RWPE1 (cell line): ENCODE measurements at regions not wholly inside any gene's neighbourhood (a gene's known extent, or its start where the extent isn't known, plus 50 kb on each side); places are given as distances from the start of the nearest gene placed in this dataset.
"Not testable (repeated sequence)": the region's sequence is repeated elsewhere in the genome, so short reads cannot be mapped to it uniquely, and the experiment has no call there.

ENCODE experiments used
- CTCF ChIA-PET: fragments of 350-600 bp; sonication (Branson Sonifier 250); formaldehyde crosslinking; extraction: SDS; loops from one replicate; lab custom pipeline; 2021; lab: Yijun Ruan, JAX
- POLR2A ChIA-PET: fragments of 400-600 bp; formaldehyde crosslinking; extraction: SDS; loops from one replicate; lab custom pipeline; 2020; ENCODE audit warnings: antibody characterized with exemption; ENCODE audit not compliant: low non-redundant PET; lab: Yijun Ruan, JAX
- DNase-seq: peaks from one replicate; pipeline ENCODE4 v3.0.0; 2012; ENCODE audit warnings: low spot score
- H3K27ac ChIP-seq: fragments of 450-650 bp; 2 replicates; pipeline ENCODE4 v1.5.1; 2017
- TF ChIP-seq, protein P1 (sequence below): fragments of 450-650 bp; conservative IDR thresholded peaks from 2 replicates; pipeline ENCODE4 v1.5.1; 2017; ENCODE audit warnings: low read depth, mild to moderate bottlenecking

DNA sequence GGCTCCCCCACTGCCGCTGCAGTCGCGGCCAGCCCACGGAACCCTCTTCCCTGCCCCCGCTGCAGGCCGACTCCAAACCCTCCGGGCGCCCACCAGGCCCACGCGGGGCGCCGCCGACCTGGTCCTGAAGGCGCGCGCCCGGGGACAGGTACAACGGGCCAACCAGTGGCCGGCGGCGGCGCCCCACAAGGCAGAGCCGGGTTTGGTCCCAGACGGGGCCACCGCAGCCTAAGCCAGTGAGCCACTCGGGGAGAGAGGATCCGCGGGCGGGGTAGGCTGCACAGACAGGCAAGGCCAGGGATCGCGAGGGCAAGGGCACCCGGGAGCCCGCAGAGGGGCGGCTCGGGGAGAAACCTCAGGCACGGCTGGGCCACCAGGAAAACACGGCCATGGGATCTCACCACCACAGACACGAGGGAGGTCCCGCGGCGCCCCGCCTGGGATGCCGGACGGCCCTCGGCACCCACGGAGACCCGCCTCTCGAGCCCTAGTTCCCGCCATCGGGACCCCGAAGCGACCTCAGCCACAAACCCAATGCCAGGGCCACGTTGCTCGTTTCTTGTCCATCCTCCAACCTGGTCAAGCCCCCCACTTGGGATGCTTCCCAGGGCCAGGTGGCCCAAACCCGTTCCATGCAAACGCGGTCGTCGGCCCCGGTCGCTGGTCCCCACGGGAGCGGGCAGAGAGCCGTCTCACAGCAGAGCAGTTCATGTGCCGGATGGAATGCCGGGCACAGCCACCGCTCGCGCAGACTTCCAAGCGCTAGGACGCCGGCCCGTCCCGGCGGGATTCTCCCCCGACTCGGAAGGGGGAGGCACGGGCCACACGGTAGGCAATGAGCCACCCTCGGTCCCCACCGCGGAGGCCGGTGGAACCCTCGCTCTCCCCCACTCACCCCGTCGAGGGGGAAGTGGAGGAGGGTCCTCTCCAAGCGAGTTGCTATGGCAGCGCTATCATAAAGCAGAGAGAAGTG, 1956.6 kb upstream of the DEFB115 start:
- no peak for DNase-seq
- no peak overlapping the region for H3K27ac ChIP-seq
- CTCF ChIA-PET: no interaction called here
- TF ChIP-seq, protein P1, sequence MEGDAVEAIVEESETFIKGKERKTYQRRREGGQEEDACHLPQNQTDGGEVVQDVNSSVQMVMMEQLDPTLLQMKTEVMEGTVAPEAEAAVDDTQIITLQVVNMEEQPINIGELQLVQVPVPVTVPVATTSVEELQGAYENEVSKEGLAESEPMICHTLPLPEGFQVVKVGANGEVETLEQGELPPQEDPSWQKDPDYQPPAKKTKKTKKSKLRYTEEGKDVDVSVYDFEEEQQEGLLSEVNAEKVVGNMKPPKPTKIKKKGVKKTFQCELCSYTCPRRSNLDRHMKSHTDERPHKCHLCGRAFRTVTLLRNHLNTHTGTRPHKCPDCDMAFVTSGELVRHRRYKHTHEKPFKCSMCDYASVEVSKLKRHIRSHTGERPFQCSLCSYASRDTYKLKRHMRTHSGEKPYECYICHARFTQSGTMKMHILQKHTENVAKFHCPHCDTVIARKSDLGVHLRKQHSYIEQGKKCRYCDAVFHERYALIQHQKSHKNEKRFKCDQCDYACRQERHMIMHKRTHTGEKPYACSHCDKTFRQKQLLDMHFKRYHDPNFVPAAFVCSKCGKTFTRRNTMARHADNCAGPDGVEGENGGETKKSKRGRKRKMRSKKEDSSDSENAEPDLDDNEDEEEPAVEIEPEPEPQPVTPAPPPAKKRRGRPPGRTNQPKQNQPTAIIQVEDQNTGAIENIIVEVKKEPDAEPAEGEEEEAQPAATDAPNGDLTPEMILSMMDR: no peak
- POLR2A ChIA-PET: no interaction called here

DNA sequence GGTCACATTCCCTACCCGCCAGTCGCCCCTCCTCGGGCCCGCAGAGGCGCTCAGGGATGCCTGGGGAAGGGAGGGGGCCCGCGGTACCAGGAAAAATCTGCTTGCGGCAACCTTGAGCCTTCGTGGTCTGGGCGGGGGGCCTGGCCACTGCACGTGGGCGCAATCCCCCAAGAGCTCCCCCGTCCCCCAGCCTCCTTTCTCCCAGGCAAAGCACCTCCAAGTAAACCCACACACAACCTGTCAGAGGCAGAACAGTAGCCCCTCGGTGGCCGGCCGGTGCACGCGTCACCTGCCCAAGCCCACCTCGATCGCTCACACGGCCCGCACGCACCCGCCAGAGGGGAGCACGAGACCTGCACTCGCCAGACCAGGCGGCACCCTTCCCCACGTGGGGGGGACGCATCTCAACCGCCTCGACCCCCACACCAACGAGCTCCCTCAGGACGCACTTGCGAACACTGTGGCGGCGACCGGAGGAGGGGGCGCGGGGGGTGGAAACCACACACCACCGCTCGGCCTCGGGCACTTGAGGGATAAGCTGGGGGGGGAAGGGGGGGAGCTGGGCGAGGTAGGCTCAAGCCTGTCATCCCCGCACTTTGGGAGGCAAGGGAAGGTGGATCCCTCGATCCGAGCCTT, 1955.7 kb upstream of the DEFB115 start:
- TF ChIP-seq, protein P1: no peak
- no peak overlapping the region for H3K27ac ChIP-seq
- CTCF ChIA-PET: no interaction called here
- no peak for DNase-seq
- POLR2A ChIA-PET: no interaction called here

- TF ChIP-seq, protein P1: no peak
- H3K27ac ChIP-seq: no peak overlapping the region
- ChIA-PET POLR2A (no interaction called here), CTCF (no interaction called here)
- no peak for DNase-seq
Measured at GRCh38 chr20:29302979-29303644, 1954.4 kb upstream of the DEFB115 start.

DNA sequence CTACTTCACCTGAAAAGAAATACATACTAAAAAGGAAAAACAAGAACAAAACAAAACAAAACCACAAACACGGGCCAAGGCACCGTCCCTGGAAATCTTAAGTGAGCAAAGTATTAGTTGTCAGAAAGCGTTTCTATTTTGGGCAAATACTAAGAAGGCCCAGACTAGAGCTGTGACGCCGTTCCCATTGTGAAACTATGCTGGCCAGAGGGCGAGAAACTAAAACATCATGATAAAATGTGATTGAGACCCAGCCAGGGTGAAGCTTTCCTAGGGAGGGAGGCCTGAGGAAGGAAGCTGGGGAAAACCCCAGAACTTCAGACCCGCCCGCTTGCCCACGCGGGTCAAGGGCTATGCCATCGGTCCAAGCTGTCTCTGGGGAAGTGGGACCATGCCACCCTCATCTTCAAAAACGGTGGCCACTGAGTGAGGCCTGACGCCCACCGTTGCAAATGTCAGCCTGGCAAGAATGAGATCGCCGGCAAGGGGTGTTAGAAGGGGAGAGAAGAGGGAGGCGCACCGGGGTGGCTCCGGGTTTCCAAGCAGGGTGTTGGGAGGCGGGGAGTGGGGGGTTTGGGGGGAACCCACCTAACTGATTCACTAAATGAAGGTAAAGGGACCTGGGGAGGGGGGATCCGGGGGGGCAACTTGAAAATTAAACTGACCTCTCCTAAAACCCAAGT, 1950.9 kb upstream of the DEFB115 start:
- no peak for DNase-seq
- H3K27ac ChIP-seq: no peak overlapping the region
- ChIA-PET CTCF (no interaction called here), POLR2A (no interaction called here)
- TF ChIP-seq, protein P1: no peak

GRCh38 chr20:29307484-29307883, 1950.0 kb upstream of the DEFB115 start:
- POLR2A ChIA-PET, DNase-seq, H3K27ac ChIP-seq, CTCF ChIA-PET: not testable (repeated sequence)

DNA sequence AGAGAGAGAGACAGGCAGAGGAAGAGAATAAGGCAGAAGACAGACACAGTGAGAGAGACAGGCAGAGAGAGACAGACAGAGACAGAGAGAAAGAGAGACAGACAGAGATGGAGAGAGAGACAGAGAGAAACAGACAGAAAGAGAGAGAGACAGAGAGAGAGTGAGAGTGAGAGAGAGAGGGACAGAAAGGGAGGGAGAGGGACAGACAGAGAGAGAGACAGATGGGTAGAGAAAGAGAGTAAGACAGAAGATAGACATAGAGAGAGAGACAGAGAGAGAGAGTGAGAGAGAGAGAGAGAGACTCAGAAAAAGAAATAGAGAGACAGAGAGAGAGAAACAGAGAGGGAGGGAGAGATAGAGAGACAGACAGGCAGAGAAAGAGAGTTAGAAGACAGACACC, 1948.5 kb upstream of the DEFB115 start:
- POLR2A ChIA-PET, H3K27ac ChIP-seq, DNase-seq, CTCF ChIA-PET: not testable (repeated sequence)

DNA sequence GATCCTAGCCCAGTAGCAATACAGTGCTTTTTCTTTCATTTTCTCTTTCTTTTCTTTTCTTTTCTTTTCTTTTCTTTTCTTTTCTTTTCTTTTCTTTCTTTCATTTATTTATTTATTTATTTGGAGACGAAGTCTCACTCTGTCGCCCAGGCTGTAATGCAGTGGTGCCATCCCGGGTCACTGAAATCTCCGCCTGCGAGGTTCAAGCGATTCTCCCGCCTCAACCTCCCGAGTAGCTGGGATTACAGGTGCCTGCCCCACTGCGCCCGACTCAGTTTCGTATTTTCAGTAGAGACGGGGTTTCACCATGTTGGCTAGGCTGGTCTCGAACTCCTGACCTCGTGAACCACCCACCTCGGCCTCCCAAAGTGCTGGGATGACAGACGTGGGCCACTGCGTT, 1948.0 kb upstream of the DEFB115 start:
- CTCF ChIA-PET, POLR2A ChIA-PET, H3K27ac ChIP-seq, DNase-seq: not testable (repeated sequence)

GRCh38 chr20:29311046-29311445, 1946.4 kb upstream of the DEFB115 start:
- DNase-seq, H3K27ac ChIP-seq, CTCF ChIA-PET, POLR2A ChIA-PET: not testable (repeated sequence)

GRCh38 chr20:29312679-29313078, 1944.8 kb upstream of the DEFB115 start:
- POLR2A ChIA-PET, H3K27ac ChIP-seq, CTCF ChIA-PET, DNase-seq: not testable (repeated sequence)
